HEK293 (cell line): ENCODE measurements at regions not wholly inside any gene's neighbourhood (a gene's known extent, or its start where the extent isn't known, plus 50 kb on each side); places are given as distances from the start of the nearest gene placed in this dataset.

ENCODE experiments used
- SP2 ChIP-seq: fragments of 450-650 bp; formaldehyde crosslinking; IDR thresholded peaks from 2 replicates; pipeline ENCODE4 v1.5.1; 2016; ENCODE audit warnings: missing biosample characterization, missing genetic modification characterization
- SP3 ChIP-seq: fragments of 450-650 bp; formaldehyde crosslinking; IDR thresholded peaks from 2 replicates; pipeline ENCODE4 v1.5.1; 2016; ENCODE audit warnings: missing biosample characterization, missing genetic modification characterization
- YY1 ChIP-seq: fragments of 450-650 bp; formaldehyde crosslinking; IDR thresholded peaks from 2 replicates; pipeline ENCODE4 v1.5.1; 2018; ENCODE audit warnings: missing biosample characterization, missing genetic modification characterization
- ZNF211 ChIP-seq: fragments of 450-650 bp; formaldehyde crosslinking; IDR thresholded peaks from 2 replicates; pipeline ENCODE4 v1.5.1; 2016; ENCODE audit warnings: low read depth, missing biosample characterization, missing genetic modification characterization
- ZNF292 ChIP-seq: fragments of 450-650 bp; formaldehyde crosslinking; IDR thresholded peaks from 2 replicates; pipeline ENCODE4 v1.5.1; 2016; ENCODE audit warnings: low read depth, missing biosample characterization, missing genetic modification characterization, borderline replicate concordance
- ZNF548 ChIP-seq: fragments of 450-650 bp; formaldehyde crosslinking; IDR thresholded peaks from 2 replicates; pipeline ENCODE4 v1.5.1; 2016; ENCODE audit warnings: missing biosample characterization, missing genetic modification characterization
- TF ChIP-seq, protein P1 (sequence below): fragments of 450-650 bp; formaldehyde crosslinking; IDR thresholded peaks from 2 replicates; pipeline ENCODE4 v1.5.1; 2016; ENCODE audit warnings: missing biosample characterization, missing genetic modification characterization
- TF ChIP-seq, protein P2 (sequence below): fragments of 450-650 bp; formaldehyde crosslinking; IDR thresholded peaks from 2 replicates; pipeline ENCODE4 v1.5.1; 2016; ENCODE audit warnings: missing biosample characterization, missing genetic modification characterization, low read depth
- TF ChIP-seq, protein P3 (sequence below): fragments of 450-650 bp; formaldehyde crosslinking; IDR thresholded peaks from 2 replicates; pipeline ENCODE4 v1.5.1; 2016; ENCODE audit warnings: missing biosample characterization, missing genetic modification characterization

DNA sequence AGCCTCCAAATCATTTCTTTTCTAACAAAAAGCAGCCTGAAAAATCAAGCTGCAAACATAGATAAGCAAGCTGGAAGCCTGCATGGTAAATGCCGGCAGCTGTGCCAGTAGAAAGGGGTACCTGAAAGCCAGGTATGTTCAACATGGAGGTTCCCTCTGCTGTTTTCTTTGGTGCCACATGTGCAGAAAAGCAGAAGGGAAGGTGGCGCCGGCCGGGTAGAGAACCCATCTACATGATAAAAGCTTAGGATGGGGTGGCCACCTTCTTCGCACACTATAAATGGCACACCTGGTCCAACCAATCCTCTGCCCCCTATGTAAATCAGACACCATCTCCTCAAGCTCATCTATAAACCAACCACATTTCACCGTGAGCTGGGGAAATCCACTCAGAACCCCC lies 268.9 kb upstream of the IRX2 start:
- TF ChIP-seq, protein P1, sequence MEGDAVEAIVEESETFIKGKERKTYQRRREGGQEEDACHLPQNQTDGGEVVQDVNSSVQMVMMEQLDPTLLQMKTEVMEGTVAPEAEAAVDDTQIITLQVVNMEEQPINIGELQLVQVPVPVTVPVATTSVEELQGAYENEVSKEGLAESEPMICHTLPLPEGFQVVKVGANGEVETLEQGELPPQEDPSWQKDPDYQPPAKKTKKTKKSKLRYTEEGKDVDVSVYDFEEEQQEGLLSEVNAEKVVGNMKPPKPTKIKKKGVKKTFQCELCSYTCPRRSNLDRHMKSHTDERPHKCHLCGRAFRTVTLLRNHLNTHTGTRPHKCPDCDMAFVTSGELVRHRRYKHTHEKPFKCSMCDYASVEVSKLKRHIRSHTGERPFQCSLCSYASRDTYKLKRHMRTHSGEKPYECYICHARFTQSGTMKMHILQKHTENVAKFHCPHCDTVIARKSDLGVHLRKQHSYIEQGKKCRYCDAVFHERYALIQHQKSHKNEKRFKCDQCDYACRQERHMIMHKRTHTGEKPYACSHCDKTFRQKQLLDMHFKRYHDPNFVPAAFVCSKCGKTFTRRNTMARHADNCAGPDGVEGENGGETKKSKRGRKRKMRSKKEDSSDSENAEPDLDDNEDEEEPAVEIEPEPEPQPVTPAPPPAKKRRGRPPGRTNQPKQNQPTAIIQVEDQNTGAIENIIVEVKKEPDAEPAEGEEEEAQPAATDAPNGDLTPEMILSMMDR (tag by site-specific recombination) = no peak
- TF ChIP-seq YY1 = no peak
- TF ChIP-seq SP2 (tag by site-specific recombination) = no peak
- no peak for TF ChIP-seq ZNF211 (tag by site-specific recombination)
- no peak for TF ChIP-seq ZNF548 (tag by site-specific recombination)
- TF ChIP-seq SP3 (tag by site-specific recombination) = no peak
- TF ChIP-seq, protein P2, sequence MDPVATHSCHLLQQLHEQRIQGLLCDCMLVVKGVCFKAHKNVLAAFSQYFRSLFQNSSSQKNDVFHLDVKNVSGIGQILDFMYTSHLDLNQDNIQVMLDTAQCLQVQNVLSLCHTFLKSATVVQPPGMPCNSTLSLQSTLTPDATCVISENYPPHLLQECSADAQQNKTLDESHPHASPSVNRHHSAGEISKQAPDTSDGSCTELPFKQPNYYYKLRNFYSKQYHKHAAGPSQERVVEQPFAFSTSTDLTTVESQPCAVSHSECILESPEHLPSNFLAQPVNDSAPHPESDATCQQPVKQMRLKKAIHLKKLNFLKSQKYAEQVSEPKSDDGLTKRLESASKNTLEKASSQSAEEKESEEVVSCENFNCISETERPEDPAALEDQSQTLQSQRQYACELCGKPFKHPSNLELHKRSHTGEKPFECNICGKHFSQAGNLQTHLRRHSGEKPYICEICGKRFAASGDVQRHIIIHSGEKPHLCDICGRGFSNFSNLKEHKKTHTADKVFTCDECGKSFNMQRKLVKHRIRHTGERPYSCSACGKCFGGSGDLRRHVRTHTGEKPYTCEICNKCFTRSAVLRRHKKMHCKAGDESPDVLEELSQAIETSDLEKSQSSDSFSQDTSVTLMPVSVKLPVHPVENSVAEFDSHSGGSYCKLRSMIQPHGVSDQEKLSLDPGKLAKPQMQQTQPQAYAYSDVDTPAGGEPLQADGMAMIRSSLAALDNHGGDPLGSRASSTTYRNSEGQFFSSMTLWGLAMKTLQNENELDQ (tag by site-specific recombination) = no peak
- no peak for TF ChIP-seq ZNF292 (tag by site-specific recombination)
- TF ChIP-seq, protein P3, sequence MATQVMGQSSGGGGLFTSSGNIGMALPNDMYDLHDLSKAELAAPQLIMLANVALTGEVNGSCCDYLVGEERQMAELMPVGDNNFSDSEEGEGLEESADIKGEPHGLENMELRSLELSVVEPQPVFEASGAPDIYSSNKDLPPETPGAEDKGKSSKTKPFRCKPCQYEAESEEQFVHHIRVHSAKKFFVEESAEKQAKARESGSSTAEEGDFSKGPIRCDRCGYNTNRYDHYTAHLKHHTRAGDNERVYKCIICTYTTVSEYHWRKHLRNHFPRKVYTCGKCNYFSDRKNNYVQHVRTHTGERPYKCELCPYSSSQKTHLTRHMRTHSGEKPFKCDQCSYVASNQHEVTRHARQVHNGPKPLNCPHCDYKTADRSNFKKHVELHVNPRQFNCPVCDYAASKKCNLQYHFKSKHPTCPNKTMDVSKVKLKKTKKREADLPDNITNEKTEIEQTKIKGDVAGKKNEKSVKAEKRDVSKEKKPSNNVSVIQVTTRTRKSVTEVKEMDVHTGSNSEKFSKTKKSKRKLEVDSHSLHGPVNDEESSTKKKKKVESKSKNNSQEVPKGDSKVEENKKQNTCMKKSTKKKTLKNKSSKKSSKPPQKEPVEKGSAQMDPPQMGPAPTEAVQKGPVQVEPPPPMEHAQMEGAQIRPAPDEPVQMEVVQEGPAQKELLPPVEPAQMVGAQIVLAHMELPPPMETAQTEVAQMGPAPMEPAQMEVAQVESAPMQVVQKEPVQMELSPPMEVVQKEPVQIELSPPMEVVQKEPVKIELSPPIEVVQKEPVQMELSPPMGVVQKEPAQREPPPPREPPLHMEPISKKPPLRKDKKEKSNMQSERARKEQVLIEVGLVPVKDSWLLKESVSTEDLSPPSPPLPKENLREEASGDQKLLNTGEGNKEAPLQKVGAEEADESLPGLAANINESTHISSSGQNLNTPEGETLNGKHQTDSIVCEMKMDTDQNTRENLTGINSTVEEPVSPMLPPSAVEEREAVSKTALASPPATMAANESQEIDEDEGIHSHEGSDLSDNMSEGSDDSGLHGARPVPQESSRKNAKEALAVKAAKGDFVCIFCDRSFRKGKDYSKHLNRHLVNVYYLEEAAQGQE (tag by site-specific recombination) = no peak
